ENCODE measurements at regions not wholly inside any gene's neighbourhood (a gene's known extent, or its start where the extent isn't known, plus 50 kb on each side); places are given as distances from the start of the nearest gene placed in this dataset.
"Not testable (repeated sequence)": the region's sequence is repeated elsewhere in the genome, so short reads cannot be mapped to it uniquely, and the experiment has no call there.

DNA sequence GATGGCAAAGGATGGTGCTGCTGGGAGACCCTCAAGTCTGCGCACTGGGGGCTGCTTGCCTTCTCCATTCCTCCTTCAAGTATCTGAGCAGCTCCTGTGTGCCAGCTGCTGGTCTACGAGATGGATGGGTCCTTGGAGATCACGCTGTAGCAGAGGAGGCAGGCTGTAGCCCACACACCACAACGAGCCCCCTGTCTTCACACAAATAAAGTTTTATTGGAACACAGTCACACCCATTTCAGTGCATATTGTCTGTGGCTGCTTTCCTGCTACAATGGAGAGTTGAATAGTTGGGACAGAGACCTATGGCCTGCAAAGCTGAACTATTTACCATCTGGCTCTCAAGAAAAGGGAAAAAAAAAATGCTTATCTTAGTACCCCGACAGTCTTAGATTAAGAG lies 64.4 kb upstream of the KRTAP5-11 start:
- H3K27me3 ChIP-seq (ENCODE audit: control insufficient read depth in 2 of 2, insufficient read depth in 2 of 2, low read length in 2 of 2); H3K4me2 ChIP-seq (ENCODE audit: insufficient read depth, low read length); BruUV-seq (replicated peaks); H4K20me1 ChIP-seq (replicated peaks; ENCODE audit: control insufficient read depth, extremely low read depth, insufficient read depth, low read length); dilution Hi-C loops (cut with MboI; ENCODE audit: extremely low pct_ligation_motif_present, low sequenced_read_pairs); H3K4me1 ChIP-seq (ENCODE audit: control insufficient read depth, extremely low read depth, insufficient read depth, low read length); H3K27ac ChIP-seq (ENCODE audit: insufficient read depth, low read depth, low read length); H3K9ac ChIP-seq (replicated peaks; ENCODE audit: extremely low read depth, insufficient read depth, low read length); H3K79me2 ChIP-seq (ENCODE audit: control insufficient read depth, insufficient read depth, low read length); H3K36me3 ChIP-seq (ENCODE audit: control insufficient read depth in 2 of 2, extremely low read depth in 1 of 2, insufficient read depth in 2 of 2, low read length in 2 of 2); FAIRE-seq; H3K9me1 ChIP-seq (replicated peaks; ENCODE audit: control insufficient read depth, extremely low read depth, insufficient read depth, low read length); intact Hi-C loops (cut with micrococcal nuclease); H3K9me3 ChIP-seq (replicated peaks; ENCODE audit: control insufficient read depth, insufficient read depth, low read length); DNase-seq (ENCODE audit: low read depth, low spot score); POLR2A ChIA-PET; CTCF ChIA-PET; H3K4me3 ChIP-seq (replicated peaks in 1 of 3; ENCODE audit: insufficient read depth in 1 of 3, low read depth in 1 of 3, low read length in 3 of 3); H2AFZ ChIP-seq (ENCODE audit: low read depth, low read length): not testable (repeated sequence)

GRCh38 chr11:71652998-71653397 lies 70.3 kb upstream of the KRTAP5-11 start:
- dilution Hi-C loops (cut with MboI; ENCODE audit: extremely low pct_ligation_motif_present, low sequenced_read_pairs); H3K9ac ChIP-seq (replicated peaks; ENCODE audit: extremely low read depth, insufficient read depth, low read length); CTCF ChIA-PET; intact Hi-C loops (cut with micrococcal nuclease); H3K79me2 ChIP-seq (ENCODE audit: control insufficient read depth, insufficient read depth, low read length); H3K9me1 ChIP-seq (replicated peaks; ENCODE audit: control insufficient read depth, extremely low read depth, insufficient read depth, low read length); BruUV-seq (replicated peaks); H3K4me1 ChIP-seq (ENCODE audit: control insufficient read depth, extremely low read depth, insufficient read depth, low read length); H3K4me2 ChIP-seq (ENCODE audit: insufficient read depth, low read length); H3K4me3 ChIP-seq (replicated peaks in 1 of 3; ENCODE audit: insufficient read depth in 1 of 3, low read depth in 1 of 3, low read length in 3 of 3); DNase-seq (ENCODE audit: low read depth, low spot score); H3K9me3 ChIP-seq (replicated peaks; ENCODE audit: control insufficient read depth, insufficient read depth, low read length); H4K20me1 ChIP-seq (replicated peaks; ENCODE audit: control insufficient read depth, extremely low read depth, insufficient read depth, low read length); H2AFZ ChIP-seq (ENCODE audit: low read depth, low read length); H3K27ac ChIP-seq (ENCODE audit: insufficient read depth, low read depth, low read length); H3K27me3 ChIP-seq (ENCODE audit: control insufficient read depth in 2 of 2, insufficient read depth in 2 of 2, low read length in 2 of 2); H3K36me3 ChIP-seq (ENCODE audit: control insufficient read depth in 2 of 2, extremely low read depth in 1 of 2, insufficient read depth in 2 of 2, low read length in 2 of 2); POLR2A ChIA-PET; FAIRE-seq: not testable (repeated sequence)

DNA sequence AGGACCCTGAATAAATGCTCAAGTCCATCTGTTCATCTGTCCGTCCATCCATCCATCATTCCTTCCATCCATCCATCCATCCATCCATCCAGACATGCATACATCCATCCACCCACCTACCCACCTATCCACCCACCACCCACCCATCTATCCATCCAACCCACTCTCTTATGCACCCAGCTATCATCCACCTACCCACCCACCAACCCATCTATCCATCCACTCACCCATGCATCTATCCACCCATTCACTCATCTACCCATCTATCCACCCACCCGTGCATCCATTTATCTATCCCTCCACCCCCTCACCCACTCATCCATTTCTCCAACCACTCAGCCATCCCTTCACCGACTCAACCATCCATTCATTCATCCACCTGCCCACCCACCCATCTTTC lies 71.7 kb upstream of the KRTAP5-11 start:
- H3K9me1 ChIP-seq (replicated peaks; ENCODE audit: control insufficient read depth, extremely low read depth, insufficient read depth, low read length); intact Hi-C loops (cut with micrococcal nuclease); CTCF ChIA-PET; BruUV-seq (replicated peaks); H3K4me3 ChIP-seq (replicated peaks in 1 of 3; ENCODE audit: insufficient read depth in 1 of 3, low read depth in 1 of 3, low read length in 3 of 3); dilution Hi-C loops (cut with MboI; ENCODE audit: extremely low pct_ligation_motif_present, low sequenced_read_pairs); H3K27ac ChIP-seq (ENCODE audit: insufficient read depth, low read depth, low read length); H3K9ac ChIP-seq (replicated peaks; ENCODE audit: extremely low read depth, insufficient read depth, low read length); H3K9me3 ChIP-seq (replicated peaks; ENCODE audit: control insufficient read depth, insufficient read depth, low read length); H2AFZ ChIP-seq (ENCODE audit: low read depth, low read length); H4K20me1 ChIP-seq (replicated peaks; ENCODE audit: control insufficient read depth, extremely low read depth, insufficient read depth, low read length); H3K4me2 ChIP-seq (ENCODE audit: insufficient read depth, low read length); H3K36me3 ChIP-seq (ENCODE audit: control insufficient read depth in 2 of 2, extremely low read depth in 1 of 2, insufficient read depth in 2 of 2, low read length in 2 of 2); FAIRE-seq; POLR2A ChIA-PET; H3K79me2 ChIP-seq (ENCODE audit: control insufficient read depth, insufficient read depth, low read length); H3K27me3 ChIP-seq (ENCODE audit: control insufficient read depth in 2 of 2, insufficient read depth in 2 of 2, low read length in 2 of 2); H3K4me1 ChIP-seq (ENCODE audit: control insufficient read depth, extremely low read depth, insufficient read depth, low read length); DNase-seq (ENCODE audit: low read depth, low spot score): not testable (repeated sequence)

DNA sequence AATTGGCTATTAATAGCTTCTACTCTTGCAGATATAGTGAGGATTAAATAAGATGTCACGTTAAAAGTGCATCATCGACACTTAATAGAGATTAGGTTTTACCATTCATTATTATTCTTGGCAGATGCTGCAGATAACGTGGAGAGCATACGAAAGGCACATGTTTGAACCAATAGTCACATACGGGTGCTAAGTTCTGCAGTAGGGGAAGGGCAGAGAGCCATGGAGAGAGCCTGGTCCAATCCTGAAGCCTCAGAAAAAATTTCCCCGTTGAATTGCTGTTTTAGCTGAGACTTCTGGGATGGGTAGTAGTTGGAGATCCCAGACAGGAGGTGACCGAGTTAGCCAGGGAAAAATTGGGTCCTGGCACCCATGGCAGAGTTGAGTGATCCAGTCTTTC lies 72.4 kb upstream of the KRTAP5-11 start:
- H3K27ac ChIP-seq (ENCODE audit: insufficient read depth, low read depth, low read length); DNase-seq (ENCODE audit: low read depth, low spot score); BruUV-seq (replicated peaks); H2AFZ ChIP-seq (ENCODE audit: low read depth, low read length); FAIRE-seq; H4K20me1 ChIP-seq (replicated peaks; ENCODE audit: control insufficient read depth, extremely low read depth, insufficient read depth, low read length); H3K4me3 ChIP-seq (replicated peaks in 1 of 3; ENCODE audit: insufficient read depth in 1 of 3, low read depth in 1 of 3, low read length in 3 of 3); CTCF ChIA-PET; H3K9me3 ChIP-seq (replicated peaks; ENCODE audit: control insufficient read depth, insufficient read depth, low read length); dilution Hi-C loops (cut with MboI; ENCODE audit: extremely low pct_ligation_motif_present, low sequenced_read_pairs); H3K36me3 ChIP-seq (ENCODE audit: control insufficient read depth in 2 of 2, extremely low read depth in 1 of 2, insufficient read depth in 2 of 2, low read length in 2 of 2); intact Hi-C loops (cut with micrococcal nuclease); H3K9ac ChIP-seq (replicated peaks; ENCODE audit: extremely low read depth, insufficient read depth, low read length); H3K9me1 ChIP-seq (replicated peaks; ENCODE audit: control insufficient read depth, extremely low read depth, insufficient read depth, low read length); H3K27me3 ChIP-seq (ENCODE audit: control insufficient read depth in 2 of 2, insufficient read depth in 2 of 2, low read length in 2 of 2); H3K79me2 ChIP-seq (ENCODE audit: control insufficient read depth, insufficient read depth, low read length); H3K4me1 ChIP-seq (ENCODE audit: control insufficient read depth, extremely low read depth, insufficient read depth, low read length); H3K4me2 ChIP-seq (ENCODE audit: insufficient read depth, low read length); POLR2A ChIA-PET: not testable (repeated sequence)

All from endothelial cell of umbilical vein (primary cell).